Nephron (organoid): ENCODE measurements at regions not wholly inside any gene's neighbourhood (a gene's known extent, or its start where the extent isn't known, plus 50 kb on each side); places are given as distances from the start of the nearest gene placed in this dataset.

Experiments
- H3K27ac Mint-ChIP-seq, 3 experiments: 2 replicates each; pipeline ENCODE4 v1.8.0; 2020; ENCODE audit warnings: mixed read lengths in 3 of 3, mild to moderate bottlenecking in 2 of 3, moderate library complexity in 1 of 3
- H3K27me3 Mint-ChIP-seq: 2 replicates; pipeline ENCODE4 v1.8.0; 2021; ENCODE audit warnings: low read depth, mild to moderate bottlenecking, moderate library complexity, mixed read lengths
- H3K36me3 Mint-ChIP-seq: 2 replicates; pipeline ENCODE4 v1.8.0; 2020; ENCODE audit warnings: low read depth, mixed read lengths
- H3K4me1 Mint-ChIP-seq: 2 replicates; pipeline ENCODE4 v1.8.0; 2020; ENCODE audit warnings: mixed read lengths
- H3K4me3 Mint-ChIP-seq, 3 experiments: 2 replicates each; pipeline ENCODE4 v1.8.0; 2020; ENCODE audit warnings: mild to moderate bottlenecking in 3 of 3, mixed read lengths in 3 of 3, moderate library complexity in 2 of 3
- H3K9me3 Mint-ChIP-seq: 2 replicates; pipeline ENCODE4 v1.8.0; 2020; ENCODE audit warnings: mixed read lengths
- CTCF ChIP-seq, 3 experiments: fragments of 200-600 bp; sonication (generic); IDR thresholded peaks; one replicate each; pipeline ENCODE4 v1.5.0; 2021; ENCODE audit warnings: antibody characterized with exemption in 3 of 3; ENCODE audit not compliant: unreplicated experiment in 3 of 3

- no peak overlapping the region for H3K4me3 Mint-ChIP-seq
- no peaks in the 10 kb centered on the region for H3K36me3 Mint-ChIP-seq
- H3K4me1 Mint-ChIP-seq = peaks cover 7% of the 10 kb centered on the region
- TF ChIP-seq CTCF (IDR thresholded peaks at IDR 0.05; ENCODE audit: unreplicated experiment in 3 of 3) = no peak
- H3K27ac Mint-ChIP-seq = no peak overlapping the region
- H3K9me3 Mint-ChIP-seq = peaks cover 8% of the 10 kb centered on the region
- H3K27me3 Mint-ChIP-seq = peaks cover 4% of the 10 kb centered on the region
Observed at GRCh38 chr13:95485045-95485517, 67.4 kb upstream of the CLDN10 start.

- Mint-ChIP-seq H3K27ac (no peak overlapping the region), H3K27me3 (peaks cover 4% of the 10 kb centered on the region), H3K36me3 (no peaks in the 10 kb centered on the region), H3K4me3 (no peak overlapping the region), H3K9me3 (peaks cover 14% of the 10 kb centered on the region), H3K4me1 (peaks cover 6% of the 10 kb centered on the region)
- TF ChIP-seq CTCF (IDR thresholded peaks at IDR 0.05; ENCODE audit: unreplicated experiment in 3 of 3) = no peak
Observed at GRCh38 chr13:95485518-95486144, 66.9 kb upstream of the CLDN10 start.

GRCh38 chr13:95492044-95492801 is 60.3 kb upstream of the CLDN10 start:
- peaks cover 34% of the 10 kb centered on the region for H3K9me3 Mint-ChIP-seq
- H3K4me1 Mint-ChIP-seq = no peaks in the 10 kb centered on the region
- no peaks in the 10 kb centered on the region for H3K36me3 Mint-ChIP-seq
- no peak for TF ChIP-seq CTCF (IDR thresholded peaks at IDR 0.05; ENCODE audit: unreplicated experiment in 3 of 3)
- no peak overlapping the region for H3K4me3 Mint-ChIP-seq
- H3K27me3 Mint-ChIP-seq = peaks cover 4% of the 10 kb centered on the region
- H3K27ac Mint-ChIP-seq = no peak overlapping the region

GRCh38 chr13:95494082-95494681 is 58.3 kb upstream of the CLDN10 start:
- peak; percentile 59 to 65 (median 61) for TF ChIP-seq CTCF (IDR thresholded peaks at IDR 0.05; ENCODE audit: unreplicated experiment in 3 of 3)
- H3K4me3 Mint-ChIP-seq = no peak overlapping the region
- H3K36me3 Mint-ChIP-seq = no peaks in the 10 kb centered on the region
- no peaks in the 10 kb centered on the region for H3K4me1 Mint-ChIP-seq
- peaks cover 4% of the 10 kb centered on the region for H3K27me3 Mint-ChIP-seq
- peaks cover 34% of the 10 kb centered on the region for H3K9me3 Mint-ChIP-seq
- H3K27ac Mint-ChIP-seq = no peak overlapping the region

GRCh38 chr13:95496485-95496884 is 56.0 kb upstream of the CLDN10 start:
- Mint-ChIP-seq H3K27me3 (peaks cover 4% of the 10 kb centered on the region), H3K36me3 (peaks cover 6% of the 10 kb centered on the region), H3K4me1 (no peaks in the 10 kb centered on the region), H3K4me3 (no peak overlapping the region), H3K27ac (no peak overlapping the region), H3K9me3 (peaks cover 31% of the 10 kb centered on the region)
- TF ChIP-seq CTCF (IDR thresholded peaks at IDR 0.05; ENCODE audit: unreplicated experiment in 3 of 3) = no peak
